ENCODE measurements at regions not wholly inside any gene's neighbourhood (a gene's known extent, or its start where the extent isn't known, plus 50 kb on each side); places are given as distances from the start of the nearest gene placed in this dataset.

GRCh38 chr5:158644301-158644700, 455.4 kb downstream of the EBF1 start:
- no peak for FAIRE-seq

DNA sequence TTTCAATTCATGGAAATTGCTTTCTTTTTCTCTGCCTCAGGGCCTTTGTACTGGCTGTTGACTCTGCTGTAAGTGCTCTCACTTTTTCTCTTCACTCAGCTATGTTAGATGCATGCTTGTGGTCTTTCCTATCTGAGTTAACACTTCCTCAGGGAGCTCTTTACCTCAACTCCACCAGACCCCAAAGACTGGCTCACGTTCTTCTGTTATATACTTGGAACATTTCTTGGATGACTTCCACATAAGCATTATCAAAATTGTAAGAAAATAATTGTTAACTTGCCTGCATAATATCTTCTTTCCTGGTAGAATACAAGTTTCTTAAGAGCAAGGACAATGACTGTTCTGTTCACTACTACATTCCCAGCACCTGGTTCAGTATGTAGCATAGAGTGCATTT, 455.9 kb downstream of the EBF1 start:
- FAIRE-seq, result no peak

DNA sequence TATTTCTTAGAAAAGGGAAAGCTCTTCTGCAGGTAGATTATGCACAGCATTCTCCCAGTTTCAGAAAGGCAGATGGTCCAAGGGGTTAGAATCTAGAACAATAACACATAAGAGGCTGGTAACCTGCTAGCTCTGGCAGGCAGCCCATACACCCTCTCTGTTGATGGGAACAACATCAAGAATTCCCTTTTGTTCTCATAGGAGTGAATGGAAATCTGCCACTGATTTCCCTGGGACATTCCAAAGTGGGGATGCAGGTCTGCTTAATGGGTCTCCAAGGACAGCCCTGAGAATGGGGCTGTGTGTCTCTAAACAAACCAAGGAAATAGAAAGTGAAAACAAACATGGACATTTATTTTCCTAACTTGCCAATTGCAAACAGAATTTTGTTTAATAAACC, 456.8 kb downstream of the EBF1 start:
- no peak for FAIRE-seq

- no peak for FAIRE-seq
Observed at GRCh38 chr5:158641016-158641415, 458.7 kb downstream of the EBF1 start.

DNA sequence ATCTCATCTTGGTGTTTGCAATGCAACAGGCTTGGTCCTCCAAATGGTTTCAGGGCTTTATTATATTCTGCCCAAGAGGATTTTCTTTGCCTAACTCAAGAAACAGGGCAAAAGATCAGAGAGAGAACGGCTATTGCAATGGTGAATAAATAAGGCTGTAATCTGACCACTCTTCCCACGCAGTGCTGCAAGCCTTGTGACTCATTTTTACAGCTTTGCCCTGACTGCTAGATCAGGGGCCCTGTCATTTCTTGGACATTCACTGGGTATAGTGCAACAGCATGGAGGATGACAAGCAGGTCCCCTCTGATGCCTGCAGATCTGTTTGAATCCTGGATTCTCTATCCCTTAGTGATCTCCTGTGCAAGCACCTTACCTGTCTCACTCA, 459.1 kb downstream of the EBF1 start:
- no peak for FAIRE-seq

GRCh38 chr5:158639881-158640592, 459.7 kb downstream of the EBF1 start:
- FAIRE-seq, result no peak

GRCh38 chr5:158638396-158638795, 461.3 kb downstream of the EBF1 start:
- no peak for FAIRE-seq

DNA sequence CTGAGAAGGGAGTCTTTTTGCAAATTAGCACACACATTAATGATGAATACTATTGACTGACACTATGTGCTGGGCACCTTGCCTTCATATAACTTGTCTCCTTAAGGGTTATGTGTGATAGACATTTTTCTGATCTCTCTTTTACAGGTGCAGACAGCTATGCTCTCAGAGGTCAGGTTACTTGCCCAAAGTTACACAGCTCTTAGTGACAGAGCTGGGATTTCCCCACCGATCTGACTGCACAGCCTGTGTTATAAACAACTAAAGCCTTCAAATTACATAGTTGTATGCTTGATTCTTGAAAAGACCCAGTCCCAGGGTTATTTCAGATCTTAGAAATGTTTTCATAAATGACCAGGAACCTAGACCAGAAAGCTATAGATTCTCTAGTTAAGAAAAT, 462.7 kb downstream of the EBF1 start:
- FAIRE-seq, result no peak

GRCh38 chr5:158635565-158635964, 464.2 kb downstream of the EBF1 start:
- FAIRE-seq, result no peak

GRCh38 chr5:158634714-158635113, 465.0 kb downstream of the EBF1 start:
- FAIRE-seq, result no peak

DNA sequence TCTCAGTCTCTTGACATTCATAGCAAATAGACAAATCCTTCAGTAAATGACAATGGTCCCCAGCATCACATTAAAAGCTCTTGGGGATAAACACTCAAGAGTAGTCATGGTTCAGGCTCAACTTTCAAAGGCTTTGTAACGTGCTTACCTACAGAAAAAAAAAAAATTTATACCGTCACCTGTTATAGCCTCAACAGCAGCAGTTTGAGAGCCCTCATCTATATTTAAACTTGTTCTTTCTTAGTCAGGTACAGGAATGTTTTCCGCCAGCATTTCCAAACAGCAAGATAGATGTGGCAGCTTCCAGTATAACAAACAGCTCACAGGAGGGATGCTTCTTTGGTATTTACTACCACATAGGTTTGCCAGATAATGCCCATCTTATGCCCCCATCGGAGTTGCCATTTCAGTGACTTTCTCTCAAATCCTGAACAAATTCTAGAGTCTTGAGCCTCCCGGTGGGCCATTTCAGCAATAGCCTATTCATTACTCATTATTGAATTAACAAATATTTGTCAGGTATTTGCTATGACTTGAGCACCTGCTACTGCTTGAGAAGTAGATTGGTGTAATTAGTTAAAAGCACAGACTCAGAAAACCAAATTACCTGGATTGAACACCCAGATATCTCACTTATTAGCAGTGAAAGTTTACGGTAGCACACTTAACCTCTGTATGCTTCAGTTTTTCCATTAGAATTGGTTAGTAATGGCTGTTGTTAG, 470.0 kb downstream of the EBF1 start:
- no peak for FAIRE-seq

- FAIRE-seq, result no peak
Observed at GRCh38 chr5:158626718-158627117, 473.0 kb downstream of the EBF1 start.

DNA sequence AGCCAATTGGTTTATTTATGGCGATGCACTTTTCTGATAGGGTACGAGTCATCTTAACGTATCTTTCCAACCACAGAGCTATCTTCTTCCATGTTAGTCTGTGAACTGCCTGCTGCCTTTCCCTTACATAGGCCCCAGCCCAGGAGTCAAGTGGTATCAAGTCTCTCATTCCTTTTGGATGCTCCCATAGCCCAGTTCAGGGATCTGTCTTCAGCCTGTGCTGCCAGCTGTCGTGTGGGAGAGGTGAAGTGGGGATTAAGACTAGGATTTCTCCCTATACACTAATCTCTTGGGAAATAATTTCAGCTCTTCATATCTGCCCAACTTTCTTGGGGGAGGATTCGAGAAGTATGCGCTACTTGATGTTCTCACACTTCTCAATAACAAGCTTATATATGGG, 475.7 kb downstream of the EBF1 start:
- FAIRE-seq, result no peak

- no peak for FAIRE-seq
Observed at GRCh38 chr5:158621391-158621790, 478.3 kb downstream of the EBF1 start.

GRCh38 chr5:158619083-158619788, 480.5 kb downstream of the EBF1 start:
- no peak for FAIRE-seq

- no peak for FAIRE-seq
Observed at GRCh38 chr5:158618256-158618655, 481.5 kb downstream of the EBF1 start.

- no peak for FAIRE-seq
Observed at GRCh38 chr5:158616707-158617106, 483.0 kb downstream of the EBF1 start.

GRCh38 chr5:158614951-158615350, 484.8 kb downstream of the EBF1 start:
- FAIRE-seq, result no peak

GRCh38 chr5:158611581-158611980, 488.1 kb downstream of the EBF1 start:
- no peak for FAIRE-seq

DNA sequence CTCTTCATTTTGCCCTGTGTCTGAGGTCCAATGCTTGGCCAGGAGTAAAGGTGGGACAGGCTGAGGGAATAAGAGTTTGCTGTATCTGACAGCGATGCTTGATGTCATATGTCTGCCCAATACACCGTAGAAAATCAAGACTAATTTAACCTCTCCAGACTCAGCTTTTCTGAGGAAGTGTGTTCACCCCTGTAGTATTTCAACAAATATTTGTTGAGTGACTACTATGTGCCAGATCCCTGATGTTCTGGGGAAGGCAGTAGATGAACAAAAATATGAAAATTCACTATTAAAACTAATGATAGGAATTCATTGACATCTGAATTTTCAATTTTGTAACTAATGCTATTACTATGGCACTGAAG, 489.7 kb downstream of the EBF1 start:
- no peak for FAIRE-seq

- no peak for FAIRE-seq
Observed at GRCh38 chr5:158609333-158610050, 490.2 kb downstream of the EBF1 start.

DNA sequence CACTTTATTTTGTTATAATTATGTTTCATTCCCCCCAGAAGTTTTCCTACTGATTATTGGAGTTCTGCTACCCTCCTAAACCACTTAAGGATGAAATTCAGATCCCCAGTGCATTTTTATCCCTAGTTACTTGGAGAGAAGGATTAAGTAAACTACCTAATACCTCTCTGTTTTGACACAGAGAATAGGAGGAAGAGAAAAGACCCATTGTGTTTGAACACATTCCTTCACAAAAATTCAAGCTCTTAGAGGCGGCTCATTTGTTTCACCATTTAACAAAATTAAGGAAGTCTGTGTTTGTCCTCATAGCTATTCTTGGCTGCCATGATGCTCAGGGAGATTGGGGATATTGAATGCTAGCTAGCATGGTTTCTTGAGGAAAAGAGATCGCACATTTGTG, 492.6 kb downstream of the EBF1 start:
- no peak for FAIRE-seq

GRCh38 chr5:158606233-158606632, 493.5 kb downstream of the EBF1 start:
- FAIRE-seq, result no peak

- no peak for FAIRE-seq
Observed at GRCh38 chr5:158602981-158603380, 496.7 kb downstream of the EBF1 start.
